HepG2 (cell line): ENCODE measurements at regions not wholly inside any gene's neighbourhood (a gene's known extent, or its start where the extent isn't known, plus 50 kb on each side); places are given as distances from the start of the nearest gene placed in this dataset.

Source experiments
- ARID5B ChIP-seq: IDR thresholded peaks from 2 replicates; pipeline ENCODE4 v1.4.0; 2020; ENCODE audit warnings: mild to moderate bottlenecking, missing genetic modification reagents
- BRF2 ChIP-seq: sonication (generic); formaldehyde crosslinking; IDR thresholded peaks from 2 replicates; pipeline ENCODE4 v1.8.1; 2022; ENCODE audit warnings: mild to moderate bottlenecking, missing genetic modification reagents
- CEBPB ChIP-seq: IDR thresholded peaks from 2 replicates; pipeline ENCODE4 v1.6.1; 2011; ENCODE audit warnings: low read depth, low read length, improper control_type of control experiment, borderline replicate concordance
- ETV6 ChIP-seq: sonication (generic); formaldehyde crosslinking; conservative IDR thresholded peaks from 2 replicates; pipeline ENCODE4 v1.4.0; 2020; ENCODE audit warnings: missing genetic modification reagents
- FOSL1 ChIP-seq: sonication (generic); formaldehyde crosslinking; IDR thresholded peaks from 2 replicates; pipeline ENCODE4 v1.9.0; 2021; ENCODE audit warnings: missing genetic modification reagents, borderline replicate concordance
- GMEB1 ChIP-seq: sonication (generic); formaldehyde crosslinking; IDR thresholded peaks from 2 replicates; pipeline ENCODE4 v1.5.1; 2020; ENCODE audit warnings: missing genetic modification reagents, mild to moderate bottlenecking, borderline replicate concordance
- PBX3 ChIP-seq: sonication (generic); formaldehyde crosslinking; IDR thresholded peaks from 2 replicates; pipeline ENCODE4 v1.8.1; 2023; ENCODE audit warnings: missing genetic modification reagents, inconsistent platforms, borderline replicate concordance
- PLSCR1 ChIP-seq: sonication (generic); formaldehyde crosslinking; IDR thresholded peaks from 2 replicates; pipeline ENCODE4 v1.5.0; 2020; ENCODE audit warnings: missing genetic modification reagents, mild to moderate bottlenecking, borderline replicate concordance
- RARG ChIP-seq: sonication (generic); formaldehyde crosslinking; IDR thresholded peaks from 2 replicates; pipeline ENCODE4 v1.4.0; 2020; ENCODE audit warnings: low read depth, mild to moderate bottlenecking, missing genetic modification reagents
- TBX3 ChIP-seq: fragments of 450-650 bp; IDR thresholded peaks from 2 replicates; pipeline ENCODE4 v1.6.1; 2017; ENCODE audit warnings: antibody characterized with exemption, mild to moderate bottlenecking, inconsistent platforms, borderline replicate concordance
- ZNF343 ChIP-seq: sonication (generic); formaldehyde crosslinking; IDR thresholded peaks from 2 replicates; pipeline ENCODE4 v1.4.0; 2020; ENCODE audit warnings: mild to moderate bottlenecking, missing genetic modification reagents
- ZNF83 ChIP-seq: sonication (generic); formaldehyde crosslinking; IDR thresholded peaks from 2 replicates; pipeline ENCODE4 v1.4.0; 2020; ENCODE audit warnings: missing genetic modification reagents, mild to moderate bottlenecking, borderline replicate concordance

GRCh38 chr21:24988941-24989340, 618.3 kb downstream of the MRPL39 start:
- TF ChIP-seq ETV6 (CRISPR knock-in tag) (no peak), CEBPB (no peak), ARID5B (CRISPR knock-in tag) (no peak), ZNF83 (CRISPR knock-in tag) (no peak), RARG (CRISPR knock-in tag) (no peak), PLSCR1 (CRISPR knock-in tag) (no peak), PBX3 (no peak), GMEB1 (CRISPR knock-in tag) (no peak), FOSL1 (no peak), BRF2 (CRISPR knock-in tag) (no peak), TBX3 (no peak), ZNF343 (CRISPR knock-in tag) (no peak)
